ENCODE measurements at regions not wholly inside any gene's neighbourhood (a gene's known extent, or its start where the extent isn't known, plus 50 kb on each side); places are given as distances from the start of the nearest gene placed in this dataset.

GRCh38 chr16:59046335-59046734 lies 312.2 kb upstream of the GOT2 start (continued):
- no peak for TF ChIP-seq EP300 (IDR thresholded peaks at IDR 0.05; ENCODE audit: low read depth in 2 of 2, low read length in 2 of 2)
- no peak for TF ChIP-seq EP300 (CRISPR knock-in tag; IDR thresholded peaks at IDR 0.05; ENCODE audit: borderline replicate concordance)
- no peak for TF ChIP-seq RBM39 (IDR thresholded peaks at IDR 0.05; ENCODE audit: low read depth, low read length, poor library complexity, severe bottlenecking)
- no peak for TF ChIP-seq ARID3A (IDR thresholded peaks at IDR 0.05; ENCODE audit: low read depth, low read length)

- POLR2A ChIA-PET, result no interaction called here
- in situ Hi-C loops (cut with HindIII; ENCODE audit: extremely low pct_ligation_motif_present, low pct_unique_long_range_greater_than_20kb) (no loop called here), intact Hi-C loops (cut with micrococcal nuclease; ENCODE audit: unreplicated experiment) (no loop called here)
- TF ChIP-seq ZNF282 (IDR thresholded peaks at IDR 0.05; ENCODE audit: partially characterized antibody) (no peak), ZNF580 (CRISPR knock-in tag; IDR thresholded peaks at IDR 0.05; ENCODE audit: borderline replicate concordance, low read depth) (no peak), RBFOX2 (IDR thresholded peaks at IDR 0.05; ENCODE audit: low read depth, low read length) (no peak), ZSCAN29 (CRISPR knock-in tag; conservative IDR thresholded peaks at IDR 0.05) (no peak), GFI1 (CRISPR knock-in tag; IDR thresholded peaks at IDR 0.05; ENCODE audit: borderline replicate concordance) (no peak), ZNF331 (CRISPR knock-in tag; IDR thresholded peaks at IDR 0.05) (no peak)
- no peak overlapping the region for H3K9ac ChIP-seq (ENCODE audit: insufficient read depth, low read depth, low read length)
- H3K79me2 ChIP-seq (ENCODE audit: insufficient read depth, low read length), result no peaks in the 10 kb centered on the region
- DNase-seq (ENCODE audit: low spot score) (no peak), FAIRE-seq (no peak), ATAC-seq (no peak)
- H3K27ac ChIP-seq (ENCODE audit: extremely low read length, insufficient read depth, low read length), result no peak overlapping the region
- H3K4me2 ChIP-seq (ENCODE audit: low read depth, low read length), result no peak overlapping the region
- CTCF ChIA-PET (ENCODE audit: low intra/inter-chr PET ratio, low total read pairs), result no interaction called here
- no peaks in the 10 kb centered on the region for H3K36me3 ChIP-seq (replicated peaks in 1 of 2; ENCODE audit: control insufficient read depth in 1 of 2, insufficient read depth in 2 of 2, low read length in 2 of 2)
- H3K4me3 ChIP-seq (replicated peaks in 1 of 3; ENCODE audit: insufficient read depth in 1 of 3, low read depth in 2 of 3, low read length in 3 of 3), result no peak overlapping the region
- H4K20me1 ChIP-seq (ENCODE audit: insufficient read depth, low read length), result no peaks in the 10 kb centered on the region
- no peaks in the 10 kb centered on the region for H3K9me3 ChIP-seq (ENCODE audit: low read length)
- no peaks in the 10 kb centered on the region for H3K27me3 ChIP-seq (ENCODE audit: control insufficient read depth in 1 of 2, insufficient read depth in 2 of 2, low read length in 2 of 2)
- BruUV-seq (replicated peaks), result no TSS peak
- H2AFZ ChIP-seq (ENCODE audit: low read length), result no peak overlapping the region
- WGBS (ENCODE audit: low lambda C conversion rate), result 1% methylated on average over 4 of the region's 4 CpGs
- no peaks in the 10 kb centered on the region for H3K4me1 ChIP-seq (ENCODE audit: insufficient read depth, low read length)
Measured at GRCh38 chr16:59045501-59045900, 311.4 kb upstream of the GOT2 start.

Data from HepG2 (cell line).